ENCODE measurements at regions not wholly inside any gene's neighbourhood (a gene's known extent, or its start where the extent isn't known, plus 50 kb on each side); places are given as distances from the start of the nearest gene placed in this dataset.
"Not testable (repeated sequence)": the region's sequence is repeated elsewhere in the genome, so short reads cannot be mapped to it uniquely, and the experiment has no call there.

- DNase-seq (ENCODE audit: low read depth in 2 of 3, low spot score in 2 of 3): no peak
Observed at GRCh38 chr7:52382731-52383130, 652.7 kb upstream of the POM121L12 start.

- DNase-seq (ENCODE audit: low read depth in 2 of 3, low spot score in 2 of 3): no peak
Observed at GRCh38 chr7:52369922-52370321, 665.5 kb upstream of the POM121L12 start.

GRCh38 chr7:52365349-52365748, 670.1 kb upstream of the POM121L12 start:
- no peak for DNase-seq (ENCODE audit: low read depth in 2 of 3, low spot score in 2 of 3)

- DNase-seq (ENCODE audit: low read depth in 2 of 3, low spot score in 2 of 3): no peak
Observed at GRCh38 chr7:52362521-52362920, 672.9 kb upstream of the POM121L12 start.

GRCh38 chr7:52360541-52360940, 674.9 kb upstream of the POM121L12 start:
- DNase-seq (ENCODE audit: low read depth in 2 of 3, low spot score in 2 of 3): no peak

GRCh38 chr7:52355053-52355452, 680.4 kb upstream of the POM121L12 start:
- DNase-seq (ENCODE audit: low read depth in 2 of 3, low spot score in 2 of 3): no peak

- DNase-seq (ENCODE audit: low read depth in 2 of 3, low spot score in 2 of 3): no peak
Observed at GRCh38 chr7:52352013-52352981, 683.1 kb upstream of the POM121L12 start.

GRCh38 chr7:52344015-52344414, 691.4 kb upstream of the POM121L12 start:
- no peak for DNase-seq (ENCODE audit: low read depth in 2 of 3, low spot score in 2 of 3)

- no peak for DNase-seq (ENCODE audit: low read depth in 2 of 3, low spot score in 2 of 3)
Observed at GRCh38 chr7:52340067-52340466, 695.4 kb upstream of the POM121L12 start.

- DNase-seq (ENCODE audit: low read depth in 2 of 3, low spot score in 2 of 3): not testable (repeated sequence)
Observed at GRCh38 chr7:52328328-52328727, 707.1 kb upstream of the POM121L12 start.

GRCh38 chr7:52325237-52325636, 710.2 kb upstream of the POM121L12 start:
- DNase-seq (ENCODE audit: low read depth in 2 of 3, low spot score in 2 of 3): no peak

GRCh38 chr7:52323202-52323746, 712.2 kb upstream of the POM121L12 start:
- DNase-seq (ENCODE audit: low read depth in 2 of 3, low spot score in 2 of 3): no peak

GRCh38 chr7:52320610-52321009, 714.8 kb upstream of the POM121L12 start:
- DNase-seq (ENCODE audit: low read depth in 2 of 3, low spot score in 2 of 3): no peak

GRCh38 chr7:52317921-52318320, 717.5 kb upstream of the POM121L12 start:
- no peak for DNase-seq (ENCODE audit: low read depth in 2 of 3, low spot score in 2 of 3)

- DNase-seq (ENCODE audit: low read depth in 2 of 3, low spot score in 2 of 3): no peak
Observed at GRCh38 chr7:52311886-52312285, 723.5 kb upstream of the POM121L12 start.

GRCh38 chr7:52309631-52310030, 725.8 kb upstream of the POM121L12 start:
- no peak for DNase-seq (ENCODE audit: low read depth in 2 of 3, low spot score in 2 of 3)

- DNase-seq (ENCODE audit: low read depth in 2 of 3, low spot score in 2 of 3): no peak
Observed at GRCh38 chr7:52302765-52303520, 732.5 kb upstream of the POM121L12 start.

GRCh38 chr7:52297128-52297527, 738.3 kb upstream of the POM121L12 start:
- DNase-seq (ENCODE audit: low read depth in 2 of 3, low spot score in 2 of 3): no peak

GRCh38 chr7:52294942-52295341, 740.5 kb upstream of the POM121L12 start:
- no peak for DNase-seq (ENCODE audit: low read depth in 2 of 3, low spot score in 2 of 3)

GRCh38 chr7:52289247-52289646, 746.2 kb upstream of the POM121L12 start:
- no peak for DNase-seq (ENCODE audit: low read depth in 2 of 3, low spot score in 2 of 3)

GRCh38 chr7:52287698-52288097, 747.7 kb upstream of the POM121L12 start:
- no peak for DNase-seq (ENCODE audit: low read depth in 2 of 3, low spot score in 2 of 3)

- DNase-seq (ENCODE audit: low read depth in 2 of 3, low spot score in 2 of 3): no peak
Observed at GRCh38 chr7:52285689-52286088, 749.7 kb upstream of the POM121L12 start.
